Neural progenitor cell (in vitro differentiated cells): ENCODE measurements at regions not wholly inside any gene's neighbourhood (a gene's known extent, or its start where the extent isn't known, plus 50 kb on each side); places are given as distances from the start of the nearest gene placed in this dataset.
"Not testable (repeated sequence)": the region's sequence is repeated elsewhere in the genome, so short reads cannot be mapped to it uniquely, and the experiment has no call there.

Experiments
- DNase-seq: peaks from one replicate; pipeline ENCODE4 v3.0.0-alpha.2; 2016; ENCODE audit warnings: low spot score
- H2AFZ ChIP-seq: fragments of 200-600 bp; sonication (generic); replicated peaks from 2 replicates; pipeline ENCODE4 v1.6.1; 2016; ENCODE audit warnings: antibody characterized with exemption
- H3F3A ChIP-seq: fragments of 200-600 bp; sonication (generic); 2 replicates; pipeline ENCODE4 v1.6.1; 2016; ENCODE audit warnings: antibody characterized with exemption, low read depth
- H3K27ac ChIP-seq: fragments of 200-600 bp; sonication (generic); 2 replicates; pipeline ENCODE4 v1.5.1; 2016; ENCODE audit warnings: mild to moderate bottlenecking
- H3K27me3 ChIP-seq: fragments of 200-600 bp; sonication (generic); 2 replicates; pipeline ENCODE4 v1.6.1; 2016; ENCODE audit warnings: mild to moderate bottlenecking, moderate library complexity
- H3K36me3 ChIP-seq: fragments of 200-600 bp; sonication (generic); 2 replicates; pipeline ENCODE4 v1.5.1; 2016
- H3K4me1 ChIP-seq: fragments of 200-600 bp; sonication (generic); 2 replicates; pipeline ENCODE4 v1.6.1; 2016; ENCODE audit warnings: mixed run types
- H3K4me2 ChIP-seq: fragments of 200-600 bp; sonication (generic); 2 replicates; pipeline ENCODE4 v1.6.1; 2016
- H3K4me3 ChIP-seq: fragments of 200-600 bp; sonication (generic); 2 replicates; pipeline ENCODE4 v1.5.1; 2016
- H3K79me2 ChIP-seq: fragments of 200-600 bp; sonication (generic); 2 replicates; pipeline ENCODE4 v1.6.1; 2016; ENCODE audit warnings: low read depth
- H3K9ac ChIP-seq: fragments of 200-600 bp; sonication (generic); 2 replicates; pipeline ENCODE4 v1.6.1; 2016
- H3K9me3 ChIP-seq: fragments of 200-600 bp; sonication (generic); 2 replicates; pipeline ENCODE4 v1.5.1; 2016; ENCODE audit warnings: low read depth
- H4K20me1 ChIP-seq: fragments of 200-600 bp; sonication (generic); 2 replicates; pipeline ENCODE4 v1.6.1; 2016; ENCODE audit warnings: low read depth
- H3K27ac Mint-ChIP-seq: 3 replicates; pipeline ENCODE4 v1.8.0; 2021; ENCODE audit warnings: mixed read lengths
- H3K27me3 Mint-ChIP-seq: 2 replicates; pipeline ENCODE4 v1.8.0; 2022; ENCODE audit warnings: low read depth, mild to moderate bottlenecking, inconsistent platforms, moderate library complexity, mixed read lengths; ENCODE audit not compliant: insufficient read depth
- H3K36me3 Mint-ChIP-seq: 3 replicates; pipeline ENCODE4 v1.8.0; 2021; ENCODE audit warnings: mixed read lengths
- H3K4me1 Mint-ChIP-seq: 3 replicates; pipeline ENCODE4 v1.8.0; 2021; ENCODE audit warnings: mixed read lengths
- H3K4me3 Mint-ChIP-seq: 3 replicates; pipeline ENCODE4 v1.8.0; 2021; ENCODE audit warnings: mild to moderate bottlenecking, moderate library complexity, mixed read lengths
- H3K9me3 Mint-ChIP-seq: 3 replicates; pipeline ENCODE4 v1.8.0; 2020; ENCODE audit warnings: mixed read lengths
- EZH2 ChIP-seq: fragments of 200-600 bp; sonication (generic); IDR thresholded peaks from 2 replicates; pipeline ENCODE4 v1.6.1; 2017; ENCODE audit warnings: antibody characterized with exemption, mild to moderate bottlenecking, moderate library complexity
- EZH2phosphoT487 ChIP-seq: fragments of 200-600 bp; sonication (generic); IDR thresholded peaks from 2 replicates; pipeline ENCODE4 v1.6.1; 2017; ENCODE audit warnings: antibody characterized with exemption
- TF ChIP-seq, protein P1 (sequence below): fragments of 200-600 bp; sonication (generic); IDR thresholded peaks from 2 replicates; pipeline ENCODE4 v1.5.1; 2017; ENCODE audit warnings: antibody characterized with exemption, mild to moderate bottlenecking

DNA sequence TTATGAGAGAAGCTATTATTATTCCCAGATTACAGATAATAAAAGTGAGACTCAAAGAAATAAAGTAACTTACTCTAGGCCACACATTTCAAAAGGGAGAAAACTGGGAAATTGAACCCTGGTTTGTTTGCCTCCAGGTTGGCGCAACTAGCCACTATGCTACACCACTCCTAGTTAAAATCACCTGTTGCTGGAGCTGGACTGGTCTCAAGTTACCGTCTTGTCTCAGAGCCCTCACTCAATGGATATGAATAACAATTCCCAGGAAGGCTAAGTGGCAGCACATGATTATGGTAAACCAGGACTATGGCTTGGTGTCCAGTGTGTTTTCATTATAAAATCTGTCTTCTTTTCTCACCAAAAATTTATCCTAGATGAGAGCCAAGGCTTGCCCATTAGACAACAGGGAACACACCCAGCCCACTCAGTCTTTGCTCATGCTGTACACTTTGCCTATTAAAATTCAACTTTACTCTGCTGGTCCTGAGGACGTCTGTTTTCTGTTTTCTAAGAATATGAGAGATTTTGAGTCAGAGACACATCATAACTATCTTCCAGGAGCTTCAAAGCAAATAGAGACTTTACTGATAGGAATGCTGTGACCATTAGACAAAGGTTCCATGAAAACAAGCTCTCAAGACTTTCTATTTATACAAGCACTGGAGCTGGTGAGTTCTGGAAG is 58.1 kb downstream of the ADRB2 start:
- no peak overlapping the region for H3K4me3 Mint-ChIP-seq
- H3K9ac ChIP-seq, result no peak overlapping the region
- DNase-seq, result no peak
- H3K27ac ChIP-seq, result no peak overlapping the region
- H3K4me1 ChIP-seq, result no peaks in the 10 kb centered on the region
- no peaks in the 10 kb centered on the region for H3K36me3 ChIP-seq
- H3K79me2 ChIP-seq, result no peaks in the 10 kb centered on the region
- H3K27me3 Mint-ChIP-seq, result no peaks in the 10 kb centered on the region
- no peak for TF ChIP-seq EZH2
- no peaks in the 10 kb centered on the region for H3K4me1 Mint-ChIP-seq
- H3K36me3 Mint-ChIP-seq, result no peaks in the 10 kb centered on the region
- no peaks in the 10 kb centered on the region for H3K9me3 Mint-ChIP-seq
- H3K4me2 ChIP-seq, result no peak overlapping the region
- H3K9me3 ChIP-seq, result no peaks in the 10 kb centered on the region
- H4K20me1 ChIP-seq, result no peaks in the 10 kb centered on the region
- H3K4me3 ChIP-seq, result no peak overlapping the region
- H3K27me3 ChIP-seq, result no peaks in the 10 kb centered on the region
- H3F3A ChIP-seq, result no peaks in the 10 kb centered on the region
- H2AFZ ChIP-seq, result no peak overlapping the region
- no peak overlapping the region for H3K27ac Mint-ChIP-seq

DNA sequence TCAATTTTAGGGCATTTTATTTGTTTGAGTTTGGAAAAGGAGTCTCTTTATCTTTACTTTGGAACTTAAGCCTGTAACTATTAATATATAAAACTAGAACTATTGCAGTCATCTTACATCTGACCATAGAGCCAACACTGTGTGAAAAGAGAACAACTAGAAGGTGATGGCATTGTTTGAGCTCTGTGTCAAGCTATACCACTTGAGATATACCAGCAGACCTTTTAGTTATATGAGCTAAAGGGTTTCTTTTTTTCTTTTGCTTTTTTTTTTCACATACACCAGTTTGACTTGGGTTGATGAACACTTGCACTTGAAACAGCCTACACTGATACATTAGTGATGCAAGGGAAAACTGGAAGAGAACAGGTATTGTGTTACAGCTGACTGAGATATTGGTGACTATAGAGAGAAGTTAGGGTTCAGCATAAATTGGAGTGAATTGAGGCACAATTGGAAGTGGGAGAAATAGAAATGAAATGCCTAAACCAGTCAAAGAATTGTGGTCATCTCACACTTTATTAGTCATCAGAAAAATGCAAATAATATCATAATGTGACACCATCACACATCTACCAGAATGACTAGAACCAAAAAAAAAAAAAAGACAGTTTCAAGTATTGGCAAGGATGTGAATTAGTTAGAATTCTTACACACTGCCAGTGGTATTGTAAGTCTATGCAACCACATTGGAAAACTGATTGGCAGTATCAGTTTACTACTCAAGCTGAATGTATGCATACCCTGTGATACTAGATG is 60.9 kb downstream of the ADRB2 start:
- H3K4me1 ChIP-seq, result no peaks in the 10 kb centered on the region
- H3K9ac ChIP-seq, result no peak overlapping the region
- no peak overlapping the region for H3K27ac Mint-ChIP-seq
- no peak overlapping the region for H3K4me2 ChIP-seq
- no peaks in the 10 kb centered on the region for H3K9me3 ChIP-seq
- H3K79me2 ChIP-seq, result no peaks in the 10 kb centered on the region
- H3F3A ChIP-seq, result no peaks in the 10 kb centered on the region
- no peak for DNase-seq
- no peak overlapping the region for H3K4me3 ChIP-seq
- H3K27me3 ChIP-seq, result no peaks in the 10 kb centered on the region
- no peaks in the 10 kb centered on the region for H3K4me1 Mint-ChIP-seq
- no peak overlapping the region for H3K4me3 Mint-ChIP-seq
- H2AFZ ChIP-seq, result no peak overlapping the region
- H4K20me1 ChIP-seq, result no peaks in the 10 kb centered on the region
- H3K27me3 Mint-ChIP-seq, result peaks cover 2% of the 10 kb centered on the region
- no peak overlapping the region for H3K27ac ChIP-seq
- TF ChIP-seq, protein P1, sequence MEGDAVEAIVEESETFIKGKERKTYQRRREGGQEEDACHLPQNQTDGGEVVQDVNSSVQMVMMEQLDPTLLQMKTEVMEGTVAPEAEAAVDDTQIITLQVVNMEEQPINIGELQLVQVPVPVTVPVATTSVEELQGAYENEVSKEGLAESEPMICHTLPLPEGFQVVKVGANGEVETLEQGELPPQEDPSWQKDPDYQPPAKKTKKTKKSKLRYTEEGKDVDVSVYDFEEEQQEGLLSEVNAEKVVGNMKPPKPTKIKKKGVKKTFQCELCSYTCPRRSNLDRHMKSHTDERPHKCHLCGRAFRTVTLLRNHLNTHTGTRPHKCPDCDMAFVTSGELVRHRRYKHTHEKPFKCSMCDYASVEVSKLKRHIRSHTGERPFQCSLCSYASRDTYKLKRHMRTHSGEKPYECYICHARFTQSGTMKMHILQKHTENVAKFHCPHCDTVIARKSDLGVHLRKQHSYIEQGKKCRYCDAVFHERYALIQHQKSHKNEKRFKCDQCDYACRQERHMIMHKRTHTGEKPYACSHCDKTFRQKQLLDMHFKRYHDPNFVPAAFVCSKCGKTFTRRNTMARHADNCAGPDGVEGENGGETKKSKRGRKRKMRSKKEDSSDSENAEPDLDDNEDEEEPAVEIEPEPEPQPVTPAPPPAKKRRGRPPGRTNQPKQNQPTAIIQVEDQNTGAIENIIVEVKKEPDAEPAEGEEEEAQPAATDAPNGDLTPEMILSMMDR, result no peak
- no peak for TF ChIP-seq EZH2phosphoT487
- no peak for TF ChIP-seq EZH2
- no peaks in the 10 kb centered on the region for H3K36me3 Mint-ChIP-seq
- H3K9me3 Mint-ChIP-seq, result peaks cover 5% of the 10 kb centered on the region
- no peaks in the 10 kb centered on the region for H3K36me3 ChIP-seq

DNA sequence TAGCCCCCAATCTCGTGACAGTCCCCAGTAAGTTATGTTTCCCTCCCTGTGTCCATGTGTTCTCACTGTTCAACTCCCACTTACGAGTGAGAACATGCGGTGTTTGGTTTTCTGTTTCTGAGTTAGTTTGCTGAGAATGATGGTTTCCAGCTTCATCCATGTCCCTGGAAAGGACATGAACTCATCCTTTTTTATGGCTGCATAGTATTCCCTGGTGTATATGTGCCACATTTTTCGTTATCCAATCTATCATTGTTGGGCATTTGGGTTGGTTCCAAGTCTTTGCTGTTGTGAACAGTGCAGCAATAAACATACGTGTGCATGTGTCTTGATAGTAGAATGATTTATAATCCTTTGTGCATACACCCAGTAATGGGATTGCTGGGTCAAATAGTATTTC is 63.5 kb downstream of the ADRB2 start:
- not testable (repeated sequence) for H3K36me3 Mint-ChIP-seq, H3K4me2 ChIP-seq, H4K20me1 ChIP-seq, H3K27me3 ChIP-seq, H3K4me3 ChIP-seq, H3K36me3 ChIP-seq, H3K4me3 Mint-ChIP-seq, H3K9ac ChIP-seq, H2AFZ ChIP-seq, H3K4me1 Mint-ChIP-seq, H3K27me3 Mint-ChIP-seq, H3K9me3 ChIP-seq, H3K4me1 ChIP-seq, DNase-seq, H3K27ac Mint-ChIP-seq, H3F3A ChIP-seq, H3K79me2 ChIP-seq, H3K27ac ChIP-seq
- peaks cover 13% of the 10 kb centered on the region for H3K9me3 Mint-ChIP-seq

- H3K27me3 Mint-ChIP-seq, H3K27ac ChIP-seq, H3F3A ChIP-seq, H3K36me3 Mint-ChIP-seq, H4K20me1 ChIP-seq, H3K4me1 Mint-ChIP-seq, H3K4me3 Mint-ChIP-seq, H3K4me3 ChIP-seq, H3K79me2 ChIP-seq, DNase-seq, H3K4me1 ChIP-seq, H2AFZ ChIP-seq, H3K27ac Mint-ChIP-seq, H3K9ac ChIP-seq, H3K9me3 ChIP-seq, H3K27me3 ChIP-seq, H3K36me3 ChIP-seq, H3K4me2 ChIP-seq: not testable (repeated sequence)
- peaks cover 11% of the 10 kb centered on the region for H3K9me3 Mint-ChIP-seq
Measured at GRCh38 chr5:148895441-148895840, 69.0 kb downstream of the ADRB2 start.
